IMR-90 (cell line): ENCODE measurements at regions not wholly inside any gene's neighbourhood (a gene's known extent, or its start where the extent isn't known, plus 50 kb on each side); places are given as distances from the start of the nearest gene placed in this dataset.

ENCODE experiments used
- ATAC-seq: fragments of 200-7000 bp; cut with Tn5 transposase; 2 replicates; pipeline ENCODE4 v1.9.1; 2020; ENCODE audit warnings: low read depth, mild to moderate bottlenecking, moderate library complexity
- BruUV-seq: library from RNA; stranded (reverse); fragments of 400-500 nt; replicated peaks from 2 replicates; lab custom pipeline; 2021; lab: Mats Ljungman, UMichigan
- CTCF ChIA-PET: fragments of 300-600 bp; formaldehyde crosslinking; extraction: SDS; loops from one replicate; lab custom pipeline; 2021; ENCODE audit warnings: antibody characterized with exemption; lab: Yijun Ruan, JAX
- POLR2A ChIA-PET: fragments of 300-600 bp; sonication (Branson Sonifier 250); formaldehyde crosslinking; loops from one replicate; lab custom pipeline; 2022; ENCODE audit warnings: antibody characterized with exemption; ENCODE audit not compliant: unreplicated experiment; lab: Charles Lee
- DNase-seq: peaks from one replicate; pipeline ENCODE4 v3.0.0; 2013
- H2AFZ ChIP-seq: replicated peaks from 2 replicates; pipeline ENCODE3; 2013; ENCODE audit warnings: low read length, mild to moderate bottlenecking; ENCODE audit not compliant: poor library complexity
- H2AK5ac ChIP-seq: 2 replicates; pipeline ENCODE4 v1.6.1; 2013; ENCODE audit warnings: low read depth, low read length, inconsistent platforms
- H2AK9ac ChIP-seq: replicated peaks from 2 replicates; pipeline ENCODE3; 2013; ENCODE audit warnings: mild to moderate bottlenecking, low read depth, low read length, moderate library complexity; ENCODE audit not compliant: poor library complexity
- H2BK120ac ChIP-seq: 2 replicates; pipeline ENCODE4 v1.6.1; 2013; ENCODE audit warnings: low read depth, low read length, inconsistent platforms
- H2BK15ac ChIP-seq: 3 replicates; pipeline ENCODE4 v1.6.1; 2013; ENCODE audit warnings: low read depth, low read length, inconsistent platforms
- H2BK20ac ChIP-seq: 2 replicates; pipeline ENCODE4 v1.6.1; 2013; ENCODE audit warnings: low read depth, mild to moderate bottlenecking, inconsistent platforms, low read length, moderate library complexity
- H2BK5ac ChIP-seq: 2 replicates; pipeline ENCODE4 v1.6.1; 2013; ENCODE audit warnings: mild to moderate bottlenecking, low read depth, low read length, inconsistent platforms; ENCODE audit not compliant: poor library complexity, severe bottlenecking
- H3K14ac ChIP-seq: replicated peaks from 2 replicates; pipeline ENCODE4 v1.6.1; 2013; ENCODE audit warnings: low read depth, low read length, inconsistent platforms
- H3K18ac ChIP-seq: 2 replicates; pipeline ENCODE4 v1.6.1; 2013; ENCODE audit warnings: low read depth, low read length, control low read depth
- H3K23ac ChIP-seq: 2 replicates; pipeline ENCODE4 v1.6.1; 2013; ENCODE audit warnings: low read depth, low read length, inconsistent platforms
- H3K27ac ChIP-seq: 2 replicates; pipeline ENCODE4 v1.5.1; 2013; ENCODE audit warnings: mild to moderate bottlenecking, control low read depth, low read length; ENCODE audit not compliant: insufficient read depth
- H3K27me3 ChIP-seq: 2 replicates; pipeline ENCODE4 v1.6.1; 2013; ENCODE audit warnings: low read length; ENCODE audit not compliant: control insufficient read depth, insufficient read depth
- H3K36me3 ChIP-seq: 2 replicates; pipeline ENCODE4 v1.6.1; 2013; ENCODE audit warnings: low read length, mixed read lengths; ENCODE audit not compliant: control insufficient read depth, insufficient read depth
- H3K4ac ChIP-seq: 2 replicates; pipeline ENCODE4 v1.6.1; 2013; ENCODE audit warnings: low read depth, low read length, inconsistent platforms
- H3K4me1 ChIP-seq: 2 replicates; pipeline ENCODE4 v1.6.1; 2013; ENCODE audit warnings: low read length, mixed read lengths; ENCODE audit not compliant: control insufficient read depth, insufficient read depth
- H3K4me2 ChIP-seq: 2 replicates; pipeline ENCODE4 v1.6.1; 2013; ENCODE audit warnings: low read depth, mild to moderate bottlenecking, control low read depth, low read length, moderate library complexity
- H3K4me3 ChIP-seq: 2 replicates; pipeline ENCODE4 v1.5.1; 2013; ENCODE audit warnings: low read depth, mild to moderate bottlenecking, control low read depth, low read length, moderate library complexity; ENCODE audit not compliant: insufficient read depth
- H3K56ac ChIP-seq: 2 replicates; pipeline ENCODE4 v1.6.1; 2013; ENCODE audit warnings: low read length, inconsistent platforms; ENCODE audit not compliant: insufficient read depth; ENCODE audit errors: extremely low read depth
- H3K79me1 ChIP-seq, 2 experiments: 2 replicates each; pipeline ENCODE4 v1.6.1; 2013; ENCODE audit warnings: low read length in 2 of 2, inconsistent platforms in 1 of 2, low read depth in 1 of 2
- H3K9ac ChIP-seq: 2 replicates; pipeline ENCODE4 v1.6.1; 2013; ENCODE audit warnings: low read depth, low read length, control low read depth
- H3K9me1 ChIP-seq: 2 replicates; pipeline ENCODE4 v1.6.1; 2013; ENCODE audit warnings: low read length, inconsistent platforms; ENCODE audit not compliant: insufficient read depth
- H3K9me3 ChIP-seq: 2 replicates; pipeline ENCODE4 v1.6.1; 2013; ENCODE audit warnings: low read length; ENCODE audit not compliant: control insufficient read depth, insufficient read depth
- H4K20me1 ChIP-seq: 2 replicates; pipeline ENCODE4 v1.6.1; 2013; ENCODE audit warnings: low read length, inconsistent platforms; ENCODE audit not compliant: insufficient read depth
- H4K5ac ChIP-seq: 2 replicates; pipeline ENCODE4 v1.6.1; 2013; ENCODE audit warnings: mild to moderate bottlenecking, low read depth, low read length, control low read depth
- H4K8ac ChIP-seq, 2 experiments: 2 replicates each; pipeline ENCODE4 v1.6.1; 2013; ENCODE audit warnings: low read depth in 2 of 2, low read length in 2 of 2, control low read depth in 1 of 2, inconsistent platforms in 1 of 2
- H4K91ac ChIP-seq: 2 replicates; pipeline ENCODE4 v1.6.1; 2013; ENCODE audit warnings: low read depth, low read length, inconsistent platforms; ENCODE audit not compliant: insufficient read depth
- CEBPB ChIP-seq: IDR thresholded peaks from 2 replicates; pipeline ENCODE4 v1.6.1; 2012; ENCODE audit warnings: low read depth, low read length, improper control_type of control experiment
- CHD1 ChIP-seq: IDR thresholded peaks from 2 replicates; pipeline ENCODE4 v1.6.1; 2012; ENCODE audit warnings: low read depth, low read length, improper control_type of control experiment
- CTCF ChIP-seq: conservative IDR thresholded peaks from 2 replicates; pipeline ENCODE4 v1.5.1; 2012; ENCODE audit warnings: mild to moderate bottlenecking, low read depth, low read length, improper control_type of control experiment
- FOS ChIP-seq: fragments of 150-350 bp; IDR thresholded peaks from 2 replicates; pipeline ENCODE4 v1.6.1; 2016; ENCODE audit warnings: low read depth, low read length
- MAFK ChIP-seq: IDR thresholded peaks from 2 replicates; pipeline ENCODE4 v1.6.1; 2012; ENCODE audit warnings: low read depth, low read length, improper control_type of control experiment
- MAZ ChIP-seq: IDR thresholded peaks from 2 replicates; pipeline ENCODE4 v1.6.1; 2012; ENCODE audit warnings: low read depth, mild to moderate bottlenecking, low read length, improper control_type of control experiment, moderate library complexity, borderline replicate concordance
- POLR2A ChIP-seq: IDR thresholded peaks from 2 replicates; pipeline ENCODE4 v1.6.1; 2012; ENCODE audit warnings: mild to moderate bottlenecking, low read depth, low read length
- RFX5 ChIP-seq: IDR thresholded peaks from 2 replicates; pipeline ENCODE4 v1.8.0; 2012; ENCODE audit warnings: low read depth, mild to moderate bottlenecking, low read length, moderate library complexity
- WGBS, 2 experiments: methylation state at CpG; one replicate each; pipeline versions ENCODE4 v1.1.5 to v1.1.7; 2013; ENCODE audit warnings: missing lambda C conversion rate in 2 of 2; ENCODE audit not compliant: insufficient read length in 1 of 2; ENCODE audit errors: extremely low coverage in 2 of 2; 5-methylcytosine and 5-hydroxymethylcytosine counted together
- dilution Hi-C: fragments of 300-500 bp; cut with HindIII; formaldehyde crosslinking; loops from one replicate; pipeline ENCODE4 v1.14.3; 2018; ENCODE audit warnings: low sequenced_read_pairs; ENCODE audit not compliant: unreplicated experiment
- in situ Hi-C: fragments of 300-500 bp; cut with MboI; formaldehyde crosslinking; loops from 3 replicates; pipeline ENCODE4 v1.14.3; 2019; ENCODE audit warnings: low sequenced_read_pairs, inconsistent platforms, mixed read lengths
- intact Hi-C: fragments of 100-400 bp; cut with micrococcal nuclease; formaldehyde crosslinking; loops from 2 replicates; pipeline ENCODE4 v1.10.0; 2022

DNA sequence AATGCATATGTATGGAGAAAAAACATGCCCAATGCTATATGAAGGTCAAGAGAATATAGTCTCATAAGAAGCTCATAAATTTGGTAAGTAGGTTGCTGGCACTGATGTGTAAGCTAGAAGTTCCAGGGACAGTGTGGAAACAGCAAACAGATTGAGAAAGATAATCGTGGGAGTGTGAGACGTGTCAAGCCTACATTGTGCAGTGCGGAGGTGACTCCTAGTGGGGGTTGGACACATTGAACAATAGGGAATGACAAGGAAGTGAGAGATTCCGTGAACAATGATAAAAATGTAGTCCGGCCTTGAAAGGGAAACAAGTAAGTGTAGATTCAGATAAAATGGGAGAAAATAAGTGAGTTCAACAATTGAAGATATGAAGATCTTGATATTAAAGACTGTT lies 788.4 kb upstream of the PRMT6 start:
- dilution Hi-C loops = no loop called here
- Histone ChIP-seq H3K14ac (no peak overlapping the region), H4K5ac (no peak overlapping the region)

More for the DNA sequence above, 788.4 kb upstream of the PRMT6 start:
- H2BK15ac ChIP-seq = no peak overlapping the region
- H2BK20ac ChIP-seq = no peak overlapping the region
- no peaks in the 10 kb centered on the region for H3K79me1 ChIP-seq
- no peak overlapping the region for H3K4me3 ChIP-seq
- DNase-seq = no peak
- no peak overlapping the region for H3K18ac ChIP-seq
- no peaks in the 10 kb centered on the region for H4K20me1 ChIP-seq
- H4K91ac ChIP-seq = no peak overlapping the region
- ATAC-seq = no peak
- H3K23ac ChIP-seq = no peak overlapping the region
- no peaks in the 10 kb centered on the region for H3K4me1 ChIP-seq
- H2AFZ ChIP-seq = no peak overlapping the region
- in situ Hi-C loops = no loop called here
- ChIA-PET POLR2A (no interaction called here), CTCF (no interaction called here)
- intact Hi-C loops = no loop called here
- no peak overlapping the region for H3K27ac ChIP-seq
- H3K27me3 ChIP-seq = no peaks in the 10 kb centered on the region
- H3K4me2 ChIP-seq = no peak overlapping the region
- no peak overlapping the region for H2AK5ac ChIP-seq
- H3K4ac ChIP-seq = no peak overlapping the region
- H2BK5ac ChIP-seq = no peak overlapping the region
- no peak overlapping the region for H3K9ac ChIP-seq
- no peaks in the 10 kb centered on the region for H3K9me1 ChIP-seq
- TF ChIP-seq POLR2A (no peak), RFX5 (no peak), MAFK (no peak), CEBPB (no peak), FOS (no peak), CHD1 (no peak), MAZ (no peak), CTCF (no peak)
- peaks cover 8% of the 10 kb centered on the region for H3K9me3 ChIP-seq
- 41% methylated on average over 4 of the region's 5 CpGs; no CpG with 5 or more reads in 1 of the 2 experiments for WGBS, 2 experiments
- H4K8ac ChIP-seq = no peak overlapping the region
- no peak overlapping the region for H2AK9ac ChIP-seq
- no TSS peak for BruUV-seq
- no peak overlapping the region for H3K56ac ChIP-seq
- no peak overlapping the region for H2BK120ac ChIP-seq
- no peaks in the 10 kb centered on the region for H3K36me3 ChIP-seq
